ENCODE measurements at regions not wholly inside any gene's neighbourhood (a gene's known extent, or its start where the extent isn't known, plus 50 kb on each side); places are given as distances from the start of the nearest gene placed in this dataset.

- peak; percentile 15 to 64 (median 49) for DNase-seq
- H3K36me3 ChIP-seq (ENCODE audit: control insufficient read depth in 4 of 4, insufficient read depth in 4 of 4, low read length in 3 of 4): no peaks in the 10 kb centered on the region
- H3K4me3 ChIP-seq (ENCODE audit: control insufficient read depth in 1 of 7, extremely low read depth in 1 of 7, insufficient read depth in 4 of 7, low read depth in 2 of 7, low read length in 6 of 7): peak overlapping the region in 1 of 7 experiments; percentile 30
- no peak overlapping the region for H3K27ac ChIP-seq (ENCODE audit: insufficient read depth in 1 of 2, low read depth in 1 of 2, low read length in 2 of 2, poor library complexity in 1 of 2, severe bottlenecking in 2 of 2)
- peaks cover 0 to 21% (median 2%) of the 10 kb centered on the region in 5 experiments for H3K27me3 ChIP-seq (replicated peaks in 2 of 5; ENCODE audit: control insufficient read depth in 4 of 5, insufficient read depth in 5 of 5, low read length in 4 of 5)
- ChIA-PET CTCF (no interaction called here), POLR2A (no interaction called here)
- H3K4me1 ChIP-seq (ENCODE audit: control extremely low read depth in 1 of 4, control insufficient read depth in 4 of 4, insufficient read depth in 4 of 4, low read length in 3 of 4): peaks cover 0 to 11% (median 6%) of the 10 kb centered on the region in 4 experiments
- no peaks in the 10 kb centered on the region for H3K9me3 ChIP-seq (ENCODE audit: control extremely low read depth in 1 of 5, control insufficient read depth in 4 of 5, insufficient read depth in 2 of 5, low read depth in 1 of 5, low read length in 4 of 5)
- WGBS (ENCODE audit: insufficient coverage): 20% methylated on average over 11 of the region's 12 CpGs
These were observed 122.8 kb upstream of the CDH4 start for GRCh38 chr20:61129311-61129710.

DNA sequence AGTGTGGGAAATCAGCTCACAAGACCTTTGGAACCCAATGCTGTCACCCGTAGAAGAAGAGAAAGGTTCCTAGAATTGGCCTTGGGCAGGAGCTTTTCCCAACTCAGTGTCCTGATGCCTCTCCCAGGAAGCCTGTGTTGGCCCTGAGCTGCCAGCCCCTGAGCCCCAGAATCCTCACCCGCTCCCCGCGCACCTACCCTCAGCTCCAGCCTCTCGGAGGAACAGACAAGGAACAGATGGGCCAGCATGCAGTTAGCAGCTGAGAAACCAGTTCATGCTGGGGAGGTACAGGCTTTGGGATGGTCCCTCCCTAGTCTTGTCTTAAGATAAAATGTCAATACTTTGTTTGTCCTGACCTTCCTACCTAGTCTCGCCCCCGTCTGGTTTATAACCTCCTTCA is 121.9 kb upstream of the CDH4 start:
- peaks cover 0 to 29% (median 2%) of the 10 kb centered on the region in 5 experiments for H3K27me3 ChIP-seq (replicated peaks in 2 of 5; ENCODE audit: control insufficient read depth in 4 of 5, insufficient read depth in 5 of 5, low read length in 4 of 5)
- ChIA-PET CTCF (no interaction called here), POLR2A (no interaction called here)
- no peak overlapping the region for H3K4me3 ChIP-seq (ENCODE audit: control insufficient read depth in 1 of 7, extremely low read depth in 1 of 7, insufficient read depth in 4 of 7, low read depth in 2 of 7, low read length in 6 of 7)
- H3K4me1 ChIP-seq (ENCODE audit: control extremely low read depth in 1 of 4, control insufficient read depth in 4 of 4, insufficient read depth in 4 of 4, low read length in 3 of 4): peaks cover 0 to 11% (median 6%) of the 10 kb centered on the region in 4 experiments
- H3K27ac ChIP-seq (ENCODE audit: insufficient read depth in 1 of 2, low read depth in 1 of 2, low read length in 2 of 2, poor library complexity in 1 of 2, severe bottlenecking in 2 of 2): no peak overlapping the region
- DNase-seq: no peak
- 92% methylated on average over 7 of the region's 7 CpGs for WGBS (ENCODE audit: insufficient coverage)
- no peaks in the 10 kb centered on the region for H3K9me3 ChIP-seq (ENCODE audit: control extremely low read depth in 1 of 5, control insufficient read depth in 4 of 5, insufficient read depth in 2 of 5, low read depth in 1 of 5, low read length in 4 of 5)
- no peaks in the 10 kb centered on the region for H3K36me3 ChIP-seq (ENCODE audit: control insufficient read depth in 4 of 4, insufficient read depth in 4 of 4, low read length in 3 of 4)

- H3K4me1 ChIP-seq (ENCODE audit: control extremely low read depth in 1 of 4, control insufficient read depth in 4 of 4, insufficient read depth in 4 of 4, low read length in 3 of 4): peaks cover 0 to 11% (median 6%) of the 10 kb centered on the region in 4 experiments
- no peak overlapping the region for H3K27ac ChIP-seq (ENCODE audit: insufficient read depth in 1 of 2, low read depth in 1 of 2, low read length in 2 of 2, poor library complexity in 1 of 2, severe bottlenecking in 2 of 2)
- DNase-seq: no peak
- no peaks in the 10 kb centered on the region for H3K36me3 ChIP-seq (ENCODE audit: control insufficient read depth in 4 of 4, insufficient read depth in 4 of 4, low read length in 3 of 4)
- H3K4me3 ChIP-seq (ENCODE audit: control insufficient read depth in 1 of 7, extremely low read depth in 1 of 7, insufficient read depth in 4 of 7, low read depth in 2 of 7, low read length in 6 of 7): no peak overlapping the region
- ChIA-PET POLR2A (no interaction called here), CTCF (no interaction called here)
- WGBS (ENCODE audit: insufficient coverage): 88% methylated on average over 5 of the region's 9 CpGs
- H3K27me3 ChIP-seq (replicated peaks in 2 of 5; ENCODE audit: control insufficient read depth in 4 of 5, insufficient read depth in 5 of 5, low read length in 4 of 5): peaks cover 0 to 44% (median 4%) of the 10 kb centered on the region in 5 experiments
- H3K9me3 ChIP-seq (ENCODE audit: control extremely low read depth in 1 of 5, control insufficient read depth in 4 of 5, insufficient read depth in 2 of 5, low read depth in 1 of 5, low read length in 4 of 5): no peaks in the 10 kb centered on the region
These were observed 120.1 kb upstream of the CDH4 start for GRCh38 chr20:61131944-61132343.

DNA sequence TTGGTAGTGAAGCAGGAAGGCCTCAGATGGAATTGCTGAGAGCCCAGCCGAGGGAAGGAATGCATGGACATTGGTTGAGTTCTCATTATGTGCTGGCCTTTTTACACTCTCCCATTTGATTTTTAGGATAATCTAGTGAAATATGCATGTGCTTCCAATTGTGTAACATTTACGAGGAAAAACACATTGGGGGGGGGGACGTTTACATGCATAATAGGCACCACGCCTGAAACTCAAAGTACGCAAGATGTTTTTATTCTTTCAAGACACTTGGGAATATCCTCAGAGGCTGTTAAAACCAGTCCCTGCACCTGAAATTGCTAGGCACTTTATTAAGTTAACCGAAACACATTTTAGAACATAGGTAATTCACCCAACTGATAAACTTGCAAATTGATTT is 118.5 kb upstream of the CDH4 start:
- WGBS (ENCODE audit: insufficient coverage): 93% methylated on average over 5 of the region's 6 CpGs
- POLR2A ChIA-PET: no interaction called here
- H3K4me3 ChIP-seq (ENCODE audit: control insufficient read depth in 1 of 7, extremely low read depth in 1 of 7, insufficient read depth in 4 of 7, low read depth in 2 of 7, low read length in 6 of 7): no peak overlapping the region
- CTCF ChIA-PET: no interaction called here
- peaks cover 0 to 11% (median 5%) of the 10 kb centered on the region in 4 experiments for H3K4me1 ChIP-seq (ENCODE audit: control extremely low read depth in 1 of 4, control insufficient read depth in 4 of 4, insufficient read depth in 4 of 4, low read length in 3 of 4)
- no peaks in the 10 kb centered on the region for H3K36me3 ChIP-seq (ENCODE audit: control insufficient read depth in 4 of 4, insufficient read depth in 4 of 4, low read length in 3 of 4)
- no peak overlapping the region for H3K27ac ChIP-seq (ENCODE audit: insufficient read depth in 1 of 2, low read depth in 1 of 2, low read length in 2 of 2, poor library complexity in 1 of 2, severe bottlenecking in 2 of 2)
- H3K9me3 ChIP-seq (ENCODE audit: control extremely low read depth in 1 of 5, control insufficient read depth in 4 of 5, insufficient read depth in 2 of 5, low read depth in 1 of 5, low read length in 4 of 5): no peaks in the 10 kb centered on the region
- no peak for DNase-seq
- peaks cover 0 to 58% (median 4%) of the 10 kb centered on the region in 5 experiments for H3K27me3 ChIP-seq (replicated peaks in 2 of 5; ENCODE audit: control insufficient read depth in 4 of 5, insufficient read depth in 5 of 5, low read length in 4 of 5)

DNA sequence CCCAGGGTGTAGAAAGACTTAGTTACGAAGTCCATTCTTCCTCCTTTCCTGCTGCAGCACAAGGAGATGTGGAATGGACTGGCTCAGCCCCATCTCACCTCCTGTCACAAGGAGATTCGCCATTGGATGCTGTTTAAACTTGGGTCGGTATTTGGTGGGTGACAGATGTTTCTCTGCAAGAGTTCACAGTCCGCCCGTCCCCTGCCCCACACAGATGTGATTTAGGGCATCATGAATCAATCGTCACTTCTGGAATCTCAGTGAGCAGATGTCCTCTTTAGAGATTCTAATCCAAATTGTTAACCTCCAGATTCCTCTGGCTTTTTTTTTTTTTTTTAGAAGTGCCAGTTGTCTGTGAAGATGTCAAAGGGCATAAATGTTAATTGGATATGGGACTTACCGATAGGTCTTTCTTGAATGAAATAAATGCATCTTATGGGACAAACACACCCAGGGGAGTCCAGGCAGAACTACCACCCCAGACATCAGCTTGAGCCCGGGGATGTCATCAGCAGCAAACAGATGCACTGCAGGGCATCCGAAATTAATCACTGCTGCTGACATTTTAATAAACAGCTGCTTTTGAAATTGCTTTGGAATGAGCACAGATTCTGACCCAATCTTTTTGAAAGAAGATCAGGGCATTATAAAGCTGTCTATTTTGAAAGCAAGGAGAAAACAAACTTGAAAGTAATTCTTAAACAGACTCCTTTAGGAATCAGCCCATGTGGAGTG is 117.6 kb upstream of the CDH4 start:
- POLR2A ChIA-PET: no interaction called here
- 33% methylated on average over 8 of the region's 9 CpGs for WGBS (ENCODE audit: insufficient coverage)
- DNase-seq: no peak
- Histone ChIP-seq H3K4me3 (ENCODE audit: control insufficient read depth in 1 of 7, extremely low read depth in 1 of 7, insufficient read depth in 4 of 7, low read depth in 2 of 7, low read length in 6 of 7) (no peak overlapping the region), H3K27ac (ENCODE audit: insufficient read depth in 1 of 2, low read depth in 1 of 2, low read length in 2 of 2, poor library complexity in 1 of 2, severe bottlenecking in 2 of 2) (no peak overlapping the region), H3K27me3 (replicated peaks in 2 of 5; ENCODE audit: control insufficient read depth in 4 of 5, insufficient read depth in 5 of 5, low read length in 4 of 5) (peaks cover 2 to 61% (median 4%) of the 10 kb centered on the region in 5 experiments), H3K36me3 (ENCODE audit: control insufficient read depth in 4 of 4, insufficient read depth in 4 of 4, low read length in 3 of 4) (no peaks in the 10 kb centered on the region), H3K9me3 (ENCODE audit: control extremely low read depth in 1 of 5, control insufficient read depth in 4 of 5, insufficient read depth in 2 of 5, low read depth in 1 of 5, low read length in 4 of 5) (no peaks in the 10 kb centered on the region), H3K4me1 (ENCODE audit: control extremely low read depth in 1 of 4, control insufficient read depth in 4 of 4, insufficient read depth in 4 of 4, low read length in 3 of 4) (peaks cover 0 to 4% (median 1%) of the 10 kb centered on the region in 4 experiments)
- CTCF ChIA-PET: no interaction called here

DNA sequence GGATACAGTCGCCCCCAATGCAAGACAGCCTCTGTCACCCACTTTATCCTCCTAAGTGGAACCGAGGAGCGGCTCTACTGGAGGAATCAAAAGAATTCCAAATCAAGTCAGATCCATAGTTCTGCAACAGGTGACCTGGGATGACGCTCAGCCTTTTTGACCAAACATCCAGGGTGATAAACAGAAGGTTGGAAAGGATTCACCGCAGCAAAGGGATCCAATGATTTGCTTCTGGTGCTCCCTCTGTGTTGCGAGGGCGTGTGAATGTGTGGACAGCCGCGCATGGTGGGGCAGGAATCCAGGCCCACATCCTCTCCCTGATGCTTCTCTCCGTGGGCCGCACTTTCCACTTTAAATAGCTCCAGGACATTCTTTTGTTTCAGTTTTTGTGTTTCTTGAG is 116.8 kb upstream of the CDH4 start:
- DNase-seq: no peak
- 81% methylated on average over 9 of the region's 11 CpGs for WGBS (ENCODE audit: insufficient coverage)
- CTCF ChIA-PET: no interaction called here
- no peaks in the 10 kb centered on the region for H3K36me3 ChIP-seq (ENCODE audit: control insufficient read depth in 4 of 4, insufficient read depth in 4 of 4, low read length in 3 of 4)
- no peak overlapping the region for H3K27ac ChIP-seq (ENCODE audit: insufficient read depth in 1 of 2, low read depth in 1 of 2, low read length in 2 of 2, poor library complexity in 1 of 2, severe bottlenecking in 2 of 2)
- H3K27me3 ChIP-seq (replicated peaks in 2 of 5; ENCODE audit: control insufficient read depth in 4 of 5, insufficient read depth in 5 of 5, low read length in 4 of 5): peaks cover 2 to 53% (median 6%) of the 10 kb centered on the region in 5 experiments
- no peaks in the 10 kb centered on the region for H3K4me1 ChIP-seq (ENCODE audit: control extremely low read depth in 1 of 4, control insufficient read depth in 4 of 4, insufficient read depth in 4 of 4, low read length in 3 of 4)
- no peak overlapping the region for H3K4me3 ChIP-seq (ENCODE audit: control insufficient read depth in 1 of 7, extremely low read depth in 1 of 7, insufficient read depth in 4 of 7, low read depth in 2 of 7, low read length in 6 of 7)
- H3K9me3 ChIP-seq (ENCODE audit: control extremely low read depth in 1 of 5, control insufficient read depth in 4 of 5, insufficient read depth in 2 of 5, low read depth in 1 of 5, low read length in 4 of 5): no peaks in the 10 kb centered on the region
- POLR2A ChIA-PET: no interaction called here

DNA sequence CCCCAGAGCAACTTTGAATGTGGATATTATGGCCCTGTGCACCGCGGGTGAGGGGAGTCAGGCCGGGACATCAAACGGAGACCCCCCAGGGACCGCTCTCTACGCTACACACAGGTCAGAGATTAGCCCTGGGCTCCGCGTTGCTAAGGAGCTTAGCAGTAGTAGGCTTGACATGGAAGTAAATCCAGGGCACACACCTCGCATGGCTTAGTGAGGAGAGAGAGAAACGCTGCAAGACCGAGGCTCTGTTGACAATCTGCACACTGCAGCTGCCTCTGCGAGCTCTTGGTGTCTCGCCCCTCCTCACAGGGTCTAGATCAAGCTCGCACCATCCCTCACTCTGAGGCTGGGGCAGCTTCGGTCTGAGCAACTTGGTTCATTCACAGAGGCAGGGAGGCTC is 116.1 kb upstream of the CDH4 start:
- Histone ChIP-seq H3K4me3 (ENCODE audit: control insufficient read depth in 1 of 7, extremely low read depth in 1 of 7, insufficient read depth in 4 of 7, low read depth in 2 of 7, low read length in 6 of 7) (no peak overlapping the region), H3K9me3 (ENCODE audit: control extremely low read depth in 1 of 5, control insufficient read depth in 4 of 5, insufficient read depth in 2 of 5, low read depth in 1 of 5, low read length in 4 of 5) (no peaks in the 10 kb centered on the region), H3K36me3 (ENCODE audit: control insufficient read depth in 4 of 4, insufficient read depth in 4 of 4, low read length in 3 of 4) (no peaks in the 10 kb centered on the region), H3K27ac (ENCODE audit: insufficient read depth in 1 of 2, low read depth in 1 of 2, low read length in 2 of 2, poor library complexity in 1 of 2, severe bottlenecking in 2 of 2) (no peak overlapping the region), H3K27me3 (replicated peaks in 2 of 5; ENCODE audit: control insufficient read depth in 4 of 5, insufficient read depth in 5 of 5, low read length in 4 of 5) (peaks cover 2 to 55% (median 6%) of the 10 kb centered on the region in 5 experiments), H3K4me1 (ENCODE audit: control extremely low read depth in 1 of 4, control insufficient read depth in 4 of 4, insufficient read depth in 4 of 4, low read length in 3 of 4) (no peaks in the 10 kb centered on the region)
- WGBS (ENCODE audit: insufficient coverage): 39% methylated on average over 14 of the region's 15 CpGs
- DNase-seq: no peak
- ChIA-PET CTCF (interaction anchor here (1.0 kb wide), 1 partner anchor 13 kb away, joined by 3 read pairs; no protein-coding TSS in a partner anchor), POLR2A (no interaction called here)

Data from common myeloid progenitor, CD34-positive (primary cell).